Neural progenitor cell (in vitro differentiated cells): ENCODE measurements at regions not wholly inside any gene's neighbourhood (a gene's known extent, or its start where the extent isn't known, plus 50 kb on each side); places are given as distances from the start of the nearest gene placed in this dataset.
A peak's percentile ranks its signal among the peaks of the same experiment; 100 is the strongest.

ENCODE experiments used
- DNase-seq: peaks from one replicate; pipeline ENCODE4 v3.0.0-alpha.2; 2016; ENCODE audit warnings: low spot score
- H2AFZ ChIP-seq: fragments of 200-600 bp; sonication (generic); replicated peaks from 2 replicates; pipeline ENCODE4 v1.6.1; 2016; ENCODE audit warnings: antibody characterized with exemption
- H3F3A ChIP-seq: fragments of 200-600 bp; sonication (generic); 2 replicates; pipeline ENCODE4 v1.6.1; 2016; ENCODE audit warnings: antibody characterized with exemption, low read depth
- H3K27ac ChIP-seq: fragments of 200-600 bp; sonication (generic); 2 replicates; pipeline ENCODE4 v1.5.1; 2016; ENCODE audit warnings: mild to moderate bottlenecking
- H3K27me3 ChIP-seq: fragments of 200-600 bp; sonication (generic); 2 replicates; pipeline ENCODE4 v1.6.1; 2016; ENCODE audit warnings: mild to moderate bottlenecking, moderate library complexity
- H3K36me3 ChIP-seq: fragments of 200-600 bp; sonication (generic); 2 replicates; pipeline ENCODE4 v1.5.1; 2016
- H3K4me1 ChIP-seq: fragments of 200-600 bp; sonication (generic); 2 replicates; pipeline ENCODE4 v1.6.1; 2016; ENCODE audit warnings: mixed run types
- H3K4me2 ChIP-seq: fragments of 200-600 bp; sonication (generic); 2 replicates; pipeline ENCODE4 v1.6.1; 2016
- H3K4me3 ChIP-seq: fragments of 200-600 bp; sonication (generic); 2 replicates; pipeline ENCODE4 v1.5.1; 2016
- H3K79me2 ChIP-seq: fragments of 200-600 bp; sonication (generic); 2 replicates; pipeline ENCODE4 v1.6.1; 2016; ENCODE audit warnings: low read depth
- H3K9ac ChIP-seq: fragments of 200-600 bp; sonication (generic); 2 replicates; pipeline ENCODE4 v1.6.1; 2016
- H3K9me3 ChIP-seq: fragments of 200-600 bp; sonication (generic); 2 replicates; pipeline ENCODE4 v1.5.1; 2016; ENCODE audit warnings: low read depth
- H4K20me1 ChIP-seq: fragments of 200-600 bp; sonication (generic); 2 replicates; pipeline ENCODE4 v1.6.1; 2016; ENCODE audit warnings: low read depth
- H3K27ac Mint-ChIP-seq: 3 replicates; pipeline ENCODE4 v1.8.0; 2021; ENCODE audit warnings: mixed read lengths
- H3K27me3 Mint-ChIP-seq: 2 replicates; pipeline ENCODE4 v1.8.0; 2022; ENCODE audit warnings: low read depth, mild to moderate bottlenecking, inconsistent platforms, moderate library complexity, mixed read lengths; ENCODE audit not compliant: insufficient read depth
- H3K36me3 Mint-ChIP-seq: 3 replicates; pipeline ENCODE4 v1.8.0; 2021; ENCODE audit warnings: mixed read lengths
- H3K4me1 Mint-ChIP-seq: 3 replicates; pipeline ENCODE4 v1.8.0; 2021; ENCODE audit warnings: mixed read lengths
- H3K4me3 Mint-ChIP-seq: 3 replicates; pipeline ENCODE4 v1.8.0; 2021; ENCODE audit warnings: mild to moderate bottlenecking, moderate library complexity, mixed read lengths
- H3K9me3 Mint-ChIP-seq: 3 replicates; pipeline ENCODE4 v1.8.0; 2020; ENCODE audit warnings: mixed read lengths
- EZH2 ChIP-seq: fragments of 200-600 bp; sonication (generic); IDR thresholded peaks from 2 replicates; pipeline ENCODE4 v1.6.1; 2017; ENCODE audit warnings: antibody characterized with exemption, mild to moderate bottlenecking, moderate library complexity
- EZH2phosphoT487 ChIP-seq: fragments of 200-600 bp; sonication (generic); IDR thresholded peaks from 2 replicates; pipeline ENCODE4 v1.6.1; 2017; ENCODE audit warnings: antibody characterized with exemption
- TF ChIP-seq, protein P1 (sequence below): fragments of 200-600 bp; sonication (generic); IDR thresholded peaks from 2 replicates; pipeline ENCODE4 v1.5.1; 2017; ENCODE audit warnings: antibody characterized with exemption, mild to moderate bottlenecking

DNA sequence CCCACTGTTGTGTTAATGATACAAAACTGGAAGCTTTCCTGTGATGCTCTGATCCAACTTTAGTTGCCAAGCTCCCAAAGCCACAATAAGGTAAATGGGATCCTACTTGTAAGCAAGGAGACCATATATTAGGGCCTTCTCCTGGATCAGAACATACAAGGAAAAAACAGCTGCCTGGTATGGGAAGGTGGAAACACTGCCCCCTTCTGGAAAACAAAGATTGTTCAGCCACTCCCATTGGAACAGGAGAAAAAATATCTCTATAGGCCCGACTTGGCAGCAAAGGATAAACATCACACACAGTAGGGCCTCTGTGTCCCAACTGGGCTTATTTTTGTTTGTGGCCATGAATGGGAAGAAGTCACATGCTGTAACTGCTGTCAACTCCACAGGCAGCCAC, 166.5 kb downstream of the TBX22 start:
- Mint-ChIP-seq H3K9me3 (no peaks in the 10 kb centered on the region), H3K36me3 (no peaks in the 10 kb centered on the region), H3K4me1 (no peaks in the 10 kb centered on the region), H3K27ac (no peak overlapping the region), H3K4me3 (no peak overlapping the region), H3K27me3 (no peaks in the 10 kb centered on the region)
- TF ChIP-seq EZH2phosphoT487: no peak
- TF ChIP-seq, protein P1, sequence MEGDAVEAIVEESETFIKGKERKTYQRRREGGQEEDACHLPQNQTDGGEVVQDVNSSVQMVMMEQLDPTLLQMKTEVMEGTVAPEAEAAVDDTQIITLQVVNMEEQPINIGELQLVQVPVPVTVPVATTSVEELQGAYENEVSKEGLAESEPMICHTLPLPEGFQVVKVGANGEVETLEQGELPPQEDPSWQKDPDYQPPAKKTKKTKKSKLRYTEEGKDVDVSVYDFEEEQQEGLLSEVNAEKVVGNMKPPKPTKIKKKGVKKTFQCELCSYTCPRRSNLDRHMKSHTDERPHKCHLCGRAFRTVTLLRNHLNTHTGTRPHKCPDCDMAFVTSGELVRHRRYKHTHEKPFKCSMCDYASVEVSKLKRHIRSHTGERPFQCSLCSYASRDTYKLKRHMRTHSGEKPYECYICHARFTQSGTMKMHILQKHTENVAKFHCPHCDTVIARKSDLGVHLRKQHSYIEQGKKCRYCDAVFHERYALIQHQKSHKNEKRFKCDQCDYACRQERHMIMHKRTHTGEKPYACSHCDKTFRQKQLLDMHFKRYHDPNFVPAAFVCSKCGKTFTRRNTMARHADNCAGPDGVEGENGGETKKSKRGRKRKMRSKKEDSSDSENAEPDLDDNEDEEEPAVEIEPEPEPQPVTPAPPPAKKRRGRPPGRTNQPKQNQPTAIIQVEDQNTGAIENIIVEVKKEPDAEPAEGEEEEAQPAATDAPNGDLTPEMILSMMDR: peak; percentile 54
- no peak overlapping the region for H3K4me2 ChIP-seq
- DNase-seq: peak; percentile 12
- peaks cover 2% of the 10 kb centered on the region for H3K9me3 ChIP-seq
- no peak overlapping the region for H3K27ac ChIP-seq
- H3K27me3 ChIP-seq: no peaks in the 10 kb centered on the region
- no peaks in the 10 kb centered on the region for H3K4me1 ChIP-seq
- H3K36me3 ChIP-seq: no peaks in the 10 kb centered on the region
- H2AFZ ChIP-seq: no peak overlapping the region
- no peaks in the 10 kb centered on the region for H4K20me1 ChIP-seq
- no peak overlapping the region for H3K4me3 ChIP-seq
- H3F3A ChIP-seq: no peaks in the 10 kb centered on the region
- H3K9ac ChIP-seq: no peak overlapping the region
- no peaks in the 10 kb centered on the region for H3K79me2 ChIP-seq

DNA sequence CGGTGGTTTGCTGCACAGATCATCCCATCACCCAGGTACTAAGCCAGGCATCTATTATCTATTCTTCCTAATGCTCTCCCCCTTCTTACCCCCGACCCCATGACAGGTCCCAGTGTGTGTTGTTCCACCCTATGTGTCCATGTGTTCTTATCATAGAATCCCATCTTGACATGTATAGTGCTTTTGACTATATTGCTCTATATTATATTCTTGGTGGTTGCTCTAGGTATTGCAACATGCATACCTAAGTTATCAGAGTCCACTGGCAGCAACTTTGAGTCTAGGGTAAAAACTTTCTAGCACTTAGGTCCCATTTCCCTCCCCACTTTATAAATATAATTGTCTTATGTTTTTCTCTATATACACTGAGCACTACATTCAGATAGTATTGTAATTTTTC, 170.3 kb downstream of the TBX22 start:
- no peaks in the 10 kb centered on the region for H3K36me3 Mint-ChIP-seq
- no peaks in the 10 kb centered on the region for H3K27me3 Mint-ChIP-seq
- H3K4me2 ChIP-seq: no peak overlapping the region
- TF ChIP-seq, protein P1: no peak
- TF ChIP-seq EZH2 (no peak), EZH2phosphoT487 (no peak)
- H3K9ac ChIP-seq: no peak overlapping the region
- H3K4me3 Mint-ChIP-seq: no peak overlapping the region
- no peak overlapping the region for H3K4me3 ChIP-seq
- DNase-seq: no peak
- peaks cover 3% of the 10 kb centered on the region for H3K9me3 ChIP-seq
- no peaks in the 10 kb centered on the region for H3F3A ChIP-seq
- no peaks in the 10 kb centered on the region for H3K27me3 ChIP-seq
- no peaks in the 10 kb centered on the region for H3K4me1 Mint-ChIP-seq
- H3K4me1 ChIP-seq: no peaks in the 10 kb centered on the region
- H3K79me2 ChIP-seq: no peaks in the 10 kb centered on the region
- no peaks in the 10 kb centered on the region for H3K9me3 Mint-ChIP-seq
- H3K27ac ChIP-seq: no peak overlapping the region
- H3K36me3 ChIP-seq: no peaks in the 10 kb centered on the region
- H2AFZ ChIP-seq: no peak overlapping the region
- no peak overlapping the region for H3K27ac Mint-ChIP-seq
- H4K20me1 ChIP-seq: no peaks in the 10 kb centered on the region

DNA sequence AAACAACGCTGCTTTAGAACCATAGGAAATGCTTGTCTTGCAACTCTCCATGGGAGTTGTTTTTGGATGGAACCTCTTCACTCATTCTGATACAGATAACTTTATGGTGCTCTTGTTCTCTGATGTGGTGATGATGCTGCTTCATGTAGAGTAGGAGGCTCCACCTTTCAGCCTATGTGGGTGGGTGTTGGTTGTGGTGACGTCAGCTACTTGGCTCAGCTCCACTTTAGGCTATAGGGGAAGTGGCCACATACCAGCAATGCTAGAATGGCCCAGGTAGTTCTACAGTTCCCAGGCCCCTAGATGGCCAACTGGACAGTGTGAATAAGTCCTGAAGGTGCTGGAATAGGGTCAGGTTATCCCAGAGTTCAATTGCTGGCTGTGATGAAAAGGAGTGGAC, 192.1 kb downstream of the TBX22 start:
- Mint-ChIP-seq H3K4me3 (no peak overlapping the region), H3K27ac (no peak overlapping the region), H3K36me3 (no peaks in the 10 kb centered on the region), H3K4me1 (no peaks in the 10 kb centered on the region), H3K9me3 (no peaks in the 10 kb centered on the region), H3K27me3 (no peaks in the 10 kb centered on the region)
- H3K4me1 ChIP-seq: no peaks in the 10 kb centered on the region
- peaks cover 12% of the 10 kb centered on the region for H3K9me3 ChIP-seq
- H3K36me3 ChIP-seq: no peaks in the 10 kb centered on the region
- no peaks in the 10 kb centered on the region for H3F3A ChIP-seq
- no peak overlapping the region for H3K9ac ChIP-seq
- DNase-seq: no peak
- no peaks in the 10 kb centered on the region for H3K79me2 ChIP-seq
- H4K20me1 ChIP-seq: no peaks in the 10 kb centered on the region
- TF ChIP-seq EZH2: no peak
- TF ChIP-seq EZH2phosphoT487: no peak
- TF ChIP-seq, protein P1: no peak
- H2AFZ ChIP-seq: no peak overlapping the region
- H3K27ac ChIP-seq: no peak overlapping the region
- no peak overlapping the region for H3K4me3 ChIP-seq
- H3K27me3 ChIP-seq: no peaks in the 10 kb centered on the region
- H3K4me2 ChIP-seq: no peak overlapping the region

DNA sequence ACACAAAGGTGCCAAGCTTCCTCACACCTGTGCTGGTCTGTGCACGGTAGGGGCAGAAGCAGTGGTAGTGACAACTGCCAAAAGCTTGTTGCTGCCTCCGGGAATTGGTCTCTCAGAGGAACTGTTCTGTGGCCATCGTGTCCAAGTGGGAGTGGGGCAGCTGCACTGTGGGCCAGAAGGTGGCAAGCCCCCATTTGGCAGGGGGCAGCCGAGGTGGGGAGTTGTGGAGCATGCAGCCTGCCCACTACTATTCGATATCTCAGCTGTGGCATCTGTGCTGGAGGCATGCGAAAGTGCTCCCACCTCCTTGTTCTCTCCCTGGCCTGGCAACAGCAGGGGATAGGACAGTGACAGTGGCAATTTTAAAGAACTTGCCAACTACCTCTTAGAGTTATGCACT, 192.8 kb downstream of the TBX22 start:
- Histone ChIP-seq H3K27me3 (no peaks in the 10 kb centered on the region), H3F3A (no peaks in the 10 kb centered on the region), H3K4me2 (no peak overlapping the region), H4K20me1 (no peaks in the 10 kb centered on the region), H3K79me2 (no peaks in the 10 kb centered on the region), H3K36me3 (no peaks in the 10 kb centered on the region), H3K4me1 (no peaks in the 10 kb centered on the region), H3K27ac (no peak overlapping the region), H2AFZ (no peak overlapping the region), H3K4me3 (no peak overlapping the region), H3K9me3 (peaks cover 12% of the 10 kb centered on the region), H3K9ac (no peak overlapping the region)
- no peak for DNase-seq
- TF ChIP-seq EZH2phosphoT487 (no peak), EZH2 (no peak)
- TF ChIP-seq, protein P1: no peak
- H3K27me3 Mint-ChIP-seq: no peaks in the 10 kb centered on the region
- H3K9me3 Mint-ChIP-seq: no peaks in the 10 kb centered on the region
- H3K4me1 Mint-ChIP-seq: no peaks in the 10 kb centered on the region
- H3K36me3 Mint-ChIP-seq: no peaks in the 10 kb centered on the region
- no peak overlapping the region for H3K27ac Mint-ChIP-seq
- no peak overlapping the region for H3K4me3 Mint-ChIP-seq
